ENCODE measurements at regions not wholly inside any gene's neighbourhood (a gene's known extent, or its start where the extent isn't known, plus 50 kb on each side); places are given as distances from the start of the nearest gene placed in this dataset.

DNA sequence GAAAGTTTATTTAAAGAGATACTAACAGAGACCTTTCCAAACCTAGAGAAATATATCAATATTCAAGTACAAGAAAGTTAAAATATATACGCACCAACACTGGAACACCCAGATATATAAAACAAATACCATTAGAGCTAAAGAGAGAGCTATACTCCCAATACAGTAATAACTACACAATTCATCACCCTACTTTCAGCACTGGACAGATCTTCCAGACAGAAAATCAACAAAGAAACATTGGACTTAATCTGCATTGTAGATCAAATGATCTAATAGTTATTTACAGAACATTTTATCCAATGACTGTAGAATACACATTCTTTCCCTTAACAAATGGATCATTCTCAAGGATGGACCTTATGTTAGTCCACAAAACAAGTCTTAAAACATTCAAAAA lies 311.9 kb downstream of the METTL15 start:
- TF ChIP-seq POLR2AphosphoS5 (IDR thresholded peaks at IDR 0.05; ENCODE audit: low read depth, low read length), result no peak
- no peak for TF ChIP-seq POLR2A (IDR thresholded peaks at IDR 0.05; ENCODE audit: low read depth, low read length)
- TF ChIP-seq TAF1 (IDR thresholded peaks at IDR 0.05; ENCODE audit: low read depth, low read length), result no peak
- TF ChIP-seq PAX5 (IDR thresholded peaks at IDR 0.05; ENCODE audit: insufficient read depth, low read length, severe bottlenecking), result no peak
- no peak for TF ChIP-seq SPI1 (IDR thresholded peaks at IDR 0.05; ENCODE audit: low read depth, low read length)
